ENCODE measurements at regions not wholly inside any gene's neighbourhood (a gene's known extent, or its start where the extent isn't known, plus 50 kb on each side); places are given as distances from the start of the nearest gene placed in this dataset.

GRCh38 chrX:27918799-27919198, 62.5 kb downstream of the DCAF8L1 start:
- POLR2A ChIA-PET = no interaction called here
- Histone ChIP-seq H3K9me3 (ENCODE audit: control insufficient read depth, insufficient read depth, low read depth, low read length) (no peaks in the 10 kb centered on the region), H3K27ac (ENCODE audit: low read length) (no peak overlapping the region), H3K36me3 (ENCODE audit: control insufficient read depth, insufficient read depth, low read length) (no peaks in the 10 kb centered on the region), H3K4me1 (ENCODE audit: control insufficient read depth, insufficient read depth, low read length) (no peaks in the 10 kb centered on the region), H3K4me3 (ENCODE audit: low read depth in 2 of 2, low read length in 2 of 2) (no peak overlapping the region), H3K27me3 (ENCODE audit: control insufficient read depth, insufficient read depth, low read length) (no peaks in the 10 kb centered on the region)
- DNase-seq (ENCODE audit: low read depth, low spot score) (no peak), ATAC-seq (no peak)
- in situ Hi-C loops (cut with HindIII; ENCODE audit: low pct_unique_long_range_greater_than_20kb, low sequenced_read_pairs) = no loop called here
- no TSS peak for BruUV-seq (replicated peaks)
- intact Hi-C loops (cut with micrococcal nuclease; ENCODE audit: unreplicated experiment) = no loop called here
- TF ChIP-seq POLR2AphosphoS5 (IDR thresholded peaks at IDR 0.05; ENCODE audit: low read depth, low read length) (no peak), CTCF (IDR thresholded peaks at IDR 0.05) (peak; percentile 36; the same call in 1 of the 2 replicates)
- CTCF ChIA-PET = no interaction called here

GRCh38 chrX:27917713-27918500, 63.3 kb downstream of the DCAF8L1 start:
- CTCF ChIA-PET = no interaction called here
- intact Hi-C loops (cut with micrococcal nuclease; ENCODE audit: unreplicated experiment) (no loop called here), in situ Hi-C loops (cut with HindIII; ENCODE audit: low pct_unique_long_range_greater_than_20kb, low sequenced_read_pairs) (no loop called here)
- Histone ChIP-seq H3K27me3 (ENCODE audit: control insufficient read depth, insufficient read depth, low read length) (no peaks in the 10 kb centered on the region), H3K9me3 (ENCODE audit: control insufficient read depth, insufficient read depth, low read depth, low read length) (no peaks in the 10 kb centered on the region), H3K4me3 (ENCODE audit: low read depth in 2 of 2, low read length in 2 of 2) (no peak overlapping the region), H3K4me1 (ENCODE audit: control insufficient read depth, insufficient read depth, low read length) (no peaks in the 10 kb centered on the region), H3K36me3 (ENCODE audit: control insufficient read depth, insufficient read depth, low read length) (no peaks in the 10 kb centered on the region), H3K27ac (ENCODE audit: low read length) (no peak overlapping the region)
- DNase-seq (ENCODE audit: low read depth, low spot score) (no peak), ATAC-seq (no peak)
- no peak for TF ChIP-seq SIN3A (IDR thresholded peaks at IDR 0.05; ENCODE audit: borderline replicate concordance, insufficient read depth, low read depth, low read length)
- BruUV-seq (replicated peaks) = no TSS peak
- POLR2A ChIA-PET = no interaction called here

GRCh38 chrX:27915617-27916016, 65.6 kb downstream of the DCAF8L1 start:
- DNase-seq (ENCODE audit: low read depth, low spot score) (no peak), ATAC-seq (no peak)
- Histone ChIP-seq H3K4me3 (ENCODE audit: low read depth in 2 of 2, low read length in 2 of 2) (no peak overlapping the region), H3K9me3 (ENCODE audit: control insufficient read depth, insufficient read depth, low read depth, low read length) (no peaks in the 10 kb centered on the region), H3K27me3 (ENCODE audit: control insufficient read depth, insufficient read depth, low read length) (no peaks in the 10 kb centered on the region), H3K36me3 (ENCODE audit: control insufficient read depth, insufficient read depth, low read length) (no peaks in the 10 kb centered on the region), H3K4me1 (ENCODE audit: control insufficient read depth, insufficient read depth, low read length) (no peaks in the 10 kb centered on the region), H3K27ac (ENCODE audit: low read length) (no peak overlapping the region)
- intact Hi-C loops (cut with micrococcal nuclease; ENCODE audit: unreplicated experiment) (no loop called here), in situ Hi-C loops (cut with HindIII; ENCODE audit: low pct_unique_long_range_greater_than_20kb, low sequenced_read_pairs) (no loop called here)
- ChIA-PET CTCF (no interaction called here), POLR2A (no interaction called here)
- BruUV-seq (replicated peaks) = no TSS peak
- TF ChIP-seq POLR2AphosphoS5 (IDR thresholded peaks at IDR 0.05; ENCODE audit: low read depth, low read length) (no peak), REST (IDR thresholded peaks at IDR 0.05; ENCODE audit: insufficient read depth in 1 of 2, low read depth in 2 of 2, low read length in 1 of 2) (no peak), SIN3A (IDR thresholded peaks at IDR 0.05; ENCODE audit: borderline replicate concordance, insufficient read depth, low read depth, low read length) (no peak), TCF7L2 (IDR thresholded peaks at IDR 0.05; ENCODE audit: low read depth, low read length) (no peak), CTCF (IDR thresholded peaks at IDR 0.05) (no peak)

All from Panc1 (cell line).